Limb (tissue), 2 donors: ENCODE measurements at regions not wholly inside any gene's neighbourhood (a gene's known extent, or its start where the extent isn't known, plus 50 kb on each side); places are given as distances from the start of the nearest gene placed in this dataset.
"Not testable (repeated sequence)": the region's sequence is repeated elsewhere in the genome, so short reads cannot be mapped to it uniquely, and the experiment has no call there.

Source experiments
- DNase-seq, 2 donors: peaks; one replicate each; pipeline ENCODE4 v3.0.0-alpha.2; 2016; ENCODE audit errors: extremely low spot score in 2 of 2

DNA sequence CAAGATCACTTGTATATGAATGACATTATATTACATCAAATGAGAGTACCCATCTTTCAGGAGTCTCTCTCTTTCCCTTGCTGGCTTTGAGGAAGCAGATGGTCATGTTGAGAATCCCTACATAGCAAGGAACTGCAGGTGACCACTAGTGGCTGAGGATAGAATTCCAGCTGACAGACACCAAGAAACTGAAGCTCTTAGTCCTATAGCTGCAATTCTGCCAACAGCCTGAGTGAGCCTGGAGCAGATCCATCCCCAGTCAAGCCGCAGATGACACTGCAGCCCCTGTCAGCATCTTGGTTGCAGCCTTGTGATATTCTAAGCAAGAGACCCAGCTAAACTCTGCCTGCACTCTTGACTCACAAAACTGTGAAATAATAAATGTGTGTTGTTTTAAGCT is 531.5 kb downstream of the CSNK1G3 start:
- no peak for DNase-seq

DNA sequence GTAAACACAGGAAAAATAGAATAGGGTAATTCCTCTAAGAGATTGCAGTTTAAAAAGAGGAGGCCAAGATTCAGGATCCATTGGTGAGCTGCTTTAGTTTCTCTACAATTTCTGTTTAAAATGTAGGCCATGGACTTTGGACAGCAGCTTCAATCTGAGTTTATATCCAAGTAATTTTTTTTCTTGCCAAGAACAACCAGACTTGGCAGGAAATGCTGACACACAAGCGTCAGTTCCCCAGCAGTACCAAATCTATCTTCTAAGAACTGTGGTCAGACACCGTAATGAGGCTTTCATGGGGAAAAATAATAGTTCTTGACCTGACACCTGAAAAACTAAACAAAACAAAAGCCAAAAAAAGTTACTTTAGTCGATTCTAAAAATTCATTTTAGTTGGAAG is 528.8 kb downstream of the CSNK1G3 start:
- DNase-seq = peak in 1 of 2 donors; percentile 66

DNA sequence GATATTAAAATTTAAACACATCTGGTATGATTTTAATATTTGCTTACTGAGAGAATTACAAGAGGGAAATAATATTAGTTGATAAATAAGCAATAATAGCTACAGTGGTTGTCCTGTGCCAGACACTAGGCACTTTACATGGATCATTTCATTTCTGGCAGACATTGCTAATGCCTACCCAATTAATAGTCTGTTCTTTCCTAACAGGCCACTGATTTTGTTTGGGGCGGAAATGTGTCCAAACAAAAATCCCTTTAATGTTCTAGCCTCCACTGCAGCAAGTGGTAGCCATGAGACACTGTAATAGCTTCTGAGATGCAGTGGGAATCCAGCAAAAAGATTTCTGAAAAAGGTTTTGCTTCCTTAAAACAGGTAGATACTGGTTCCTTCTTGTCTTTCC is 527.4 kb downstream of the CSNK1G3 start:
- DNase-seq = no peak

DNA sequence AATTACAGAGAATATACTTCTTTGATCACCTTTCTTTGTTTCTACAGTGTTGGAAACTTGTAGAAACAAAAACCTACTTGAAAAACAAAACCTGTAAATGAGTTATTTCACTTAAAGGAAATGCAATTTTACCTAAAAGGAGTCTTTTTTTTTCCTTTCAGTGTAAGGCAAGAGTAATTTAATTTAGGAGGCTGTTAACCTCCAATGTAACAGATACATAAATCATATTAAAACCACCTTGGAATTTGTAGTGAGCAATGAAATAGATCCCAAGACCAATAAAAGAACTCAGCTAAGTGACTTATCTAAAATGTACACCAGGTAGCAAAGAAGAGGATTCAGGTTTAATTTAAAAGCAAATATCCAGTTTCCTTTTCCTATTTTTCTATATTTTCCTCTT is 524.8 kb downstream of the CSNK1G3 start:
- DNase-seq = no peak

DNA sequence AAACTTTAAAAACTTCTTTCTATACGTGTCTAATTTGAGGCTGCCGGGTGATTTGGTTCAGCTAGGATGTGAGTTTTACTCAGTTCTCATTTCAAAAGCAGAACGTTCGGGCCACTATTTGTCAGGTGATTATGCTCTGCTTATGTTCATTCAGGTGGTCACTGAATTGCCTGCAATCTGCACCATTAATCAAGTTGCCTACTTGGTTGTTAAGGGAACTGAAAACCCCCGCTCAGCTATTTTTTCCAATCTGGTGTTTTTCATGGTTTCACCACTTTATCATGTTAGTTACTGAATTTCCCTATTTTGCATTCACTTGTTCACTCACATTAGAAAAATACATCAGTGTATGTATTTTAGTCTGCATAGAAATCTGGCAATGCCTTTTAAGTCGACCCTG is 523.0 kb downstream of the CSNK1G3 start:
- DNase-seq = no peak

DNA sequence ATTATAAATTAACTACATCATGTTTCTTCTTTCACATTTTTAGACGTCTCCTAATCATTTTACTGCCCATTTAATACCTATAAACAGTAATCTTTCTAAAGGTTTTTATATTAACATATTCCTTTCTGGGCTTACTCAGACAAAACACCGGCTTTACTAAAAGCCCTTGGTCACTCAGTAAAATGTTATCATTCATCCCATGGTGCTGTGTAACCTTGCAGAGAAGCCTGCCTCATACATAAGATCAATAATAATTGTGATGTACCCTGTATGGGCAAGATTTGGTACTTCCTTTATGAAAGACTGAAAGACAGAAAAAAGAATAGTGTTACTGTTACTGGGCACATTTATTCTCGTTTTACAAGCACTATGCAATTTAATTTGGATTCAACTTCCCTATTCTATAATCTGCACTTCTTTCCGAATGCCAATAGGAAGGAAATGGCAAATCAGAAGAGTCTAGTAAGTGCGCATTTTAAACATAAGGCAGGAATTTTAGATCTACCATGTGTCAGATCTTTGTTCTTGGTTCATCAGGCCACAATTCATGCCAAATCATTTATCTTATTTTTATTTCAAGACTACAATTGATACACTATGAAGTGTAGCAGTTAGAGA is 522.2 kb downstream of the CSNK1G3 start:
- DNase-seq = no peak

DNA sequence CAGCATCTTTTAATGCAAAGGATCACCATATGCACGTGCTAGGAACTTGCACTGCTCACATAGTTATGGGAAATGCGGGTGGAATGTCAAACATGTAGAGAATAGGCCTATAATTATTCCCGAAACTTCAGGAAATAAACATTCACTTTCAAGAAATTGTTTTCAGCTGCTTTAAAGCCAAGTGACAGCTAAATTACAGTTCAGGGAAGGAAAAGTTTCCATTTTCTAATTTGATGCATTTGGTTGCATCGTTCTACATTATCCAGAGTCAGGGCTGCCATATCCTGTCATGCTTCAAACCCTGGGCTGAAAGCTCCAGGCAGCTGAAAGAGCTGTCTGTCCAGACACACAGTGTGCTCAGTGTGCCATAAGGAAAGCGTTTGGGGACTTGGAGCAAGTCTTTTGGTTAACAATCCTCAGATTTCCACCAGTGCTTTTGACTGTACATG is 518.1 kb downstream of the CSNK1G3 start:
- DNase-seq = no peak

DNA sequence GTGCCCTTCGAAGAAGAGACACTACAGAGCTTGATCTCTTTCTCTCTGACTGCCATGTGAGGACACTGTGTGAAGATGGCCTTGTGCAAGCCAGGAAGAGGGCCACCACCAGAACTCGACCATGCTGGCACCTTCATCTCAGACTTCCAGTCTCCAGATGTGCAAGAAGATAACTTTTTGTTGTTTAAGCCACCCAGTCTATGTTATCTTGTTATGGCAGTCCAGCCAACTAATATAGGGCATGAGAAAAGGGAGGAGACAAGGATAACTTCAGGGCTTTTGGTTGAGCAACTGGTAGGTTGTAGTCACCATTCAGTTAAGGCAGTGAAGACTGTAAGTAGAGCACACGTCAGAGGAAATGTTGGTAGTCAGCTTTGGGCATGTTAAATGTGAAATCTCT is 515.5 kb downstream of the CSNK1G3 start:
- DNase-seq = no peak

DNA sequence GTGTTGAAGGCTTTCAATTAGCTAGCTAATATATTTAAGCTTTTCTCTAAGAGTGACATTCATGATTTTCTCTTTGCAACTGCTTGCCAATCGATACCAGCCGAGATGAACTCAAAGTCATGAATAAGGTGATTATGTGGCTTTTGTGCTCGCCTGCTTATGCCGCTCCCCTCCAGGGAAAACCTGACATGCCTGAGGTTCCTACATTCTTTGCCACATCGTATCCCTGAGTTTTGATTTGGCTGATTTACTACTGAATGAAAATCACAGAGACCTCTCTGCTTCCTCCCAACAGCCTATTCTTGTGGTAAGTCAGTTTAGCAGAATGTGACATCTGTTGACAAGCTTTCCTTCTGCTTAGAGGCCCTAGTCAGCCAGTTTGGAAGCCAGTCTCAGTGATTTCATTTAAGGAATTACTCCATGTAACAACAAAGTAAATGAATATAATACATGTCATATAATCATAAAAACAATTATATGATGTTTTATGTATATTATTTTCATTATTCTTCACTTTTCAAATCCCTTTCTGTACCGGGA is 513.4 kb downstream of the CSNK1G3 start:
- no peak for DNase-seq

DNA sequence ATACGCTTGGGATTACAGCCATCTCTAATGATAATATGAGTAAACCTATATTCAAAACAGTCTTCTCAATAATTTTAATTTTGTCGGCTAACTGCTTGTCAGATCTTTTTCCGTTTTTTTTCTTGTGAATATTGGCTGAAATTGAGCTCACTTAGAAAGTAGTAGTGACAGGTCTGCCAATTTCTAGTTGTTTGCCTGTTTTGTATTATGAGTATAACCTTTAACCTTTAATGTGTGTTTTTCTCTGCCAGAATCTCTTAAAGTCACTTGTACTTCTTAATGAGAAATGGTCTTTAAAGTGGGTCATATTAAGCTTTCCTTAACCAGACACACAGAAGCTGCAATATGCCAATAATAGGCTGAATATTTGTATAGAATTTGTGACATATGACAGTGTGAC is 511.0 kb downstream of the CSNK1G3 start:
- no peak for DNase-seq

DNA sequence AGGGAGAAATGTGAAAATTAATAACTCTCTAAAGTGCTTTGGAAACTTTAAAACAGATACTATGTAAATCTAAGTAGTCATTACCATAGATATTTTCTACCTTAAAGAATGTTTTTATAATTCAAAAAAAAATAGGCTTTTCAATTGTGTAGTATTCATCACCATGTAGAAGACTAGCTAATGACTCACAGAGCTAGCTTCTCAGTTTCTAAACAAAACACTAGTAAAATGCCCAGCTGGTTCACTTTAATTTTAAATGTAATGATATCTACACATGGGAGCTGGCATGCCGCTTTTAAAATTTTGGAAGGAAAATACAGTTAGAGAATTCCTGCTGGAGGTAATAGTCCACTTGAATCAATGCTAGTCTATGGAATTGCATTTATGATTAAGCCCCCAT is 509.8 kb downstream of the CSNK1G3 start:
- DNase-seq = no peak

DNA sequence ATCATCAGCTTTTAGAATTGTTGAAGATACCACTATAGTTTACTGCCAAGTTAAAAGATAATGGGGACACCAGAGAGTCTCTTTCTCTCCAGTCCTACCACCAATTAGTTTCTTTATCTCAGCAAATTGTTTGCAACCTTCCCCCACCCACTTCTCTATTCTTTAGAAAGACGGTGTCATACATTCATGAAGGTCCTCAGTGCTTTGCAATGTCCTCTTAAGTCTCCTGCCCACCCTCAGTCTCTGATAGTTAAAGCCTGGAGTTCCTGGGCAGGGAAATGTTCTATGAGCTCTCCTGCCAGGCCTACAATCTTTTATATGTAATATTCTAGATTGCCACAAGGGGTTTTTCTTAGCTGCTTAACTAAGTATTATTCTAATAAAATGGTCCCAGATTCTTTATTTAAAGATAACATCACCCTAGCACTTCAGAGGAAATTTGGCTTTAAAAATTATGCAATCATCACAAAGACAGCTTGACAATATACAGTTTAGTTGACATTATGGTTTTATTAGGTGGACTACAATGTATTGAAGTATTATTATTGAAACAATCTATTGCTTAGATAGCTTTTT is 509.2 kb downstream of the CSNK1G3 start:
- no peak for DNase-seq

DNA sequence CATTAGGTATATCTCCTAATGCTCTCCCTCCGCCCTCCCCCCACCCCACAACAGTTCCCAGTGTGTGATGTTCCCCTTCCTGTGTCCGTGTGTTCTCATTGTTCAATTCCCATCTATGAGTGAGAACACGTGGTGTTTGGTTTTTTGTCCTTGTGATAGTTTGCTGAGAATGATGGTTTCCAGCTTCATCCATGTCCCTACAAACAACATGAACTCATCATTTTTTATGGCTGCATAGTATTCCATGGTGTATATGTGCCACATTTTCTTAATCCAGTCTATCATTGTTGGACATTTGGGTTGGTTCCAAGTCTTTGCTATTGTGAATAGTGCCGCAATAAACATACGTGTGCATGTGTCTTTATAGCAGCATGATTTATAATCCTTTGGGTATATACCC is 505.3 kb downstream of the CSNK1G3 start:
- DNase-seq = not testable (repeated sequence)

DNA sequence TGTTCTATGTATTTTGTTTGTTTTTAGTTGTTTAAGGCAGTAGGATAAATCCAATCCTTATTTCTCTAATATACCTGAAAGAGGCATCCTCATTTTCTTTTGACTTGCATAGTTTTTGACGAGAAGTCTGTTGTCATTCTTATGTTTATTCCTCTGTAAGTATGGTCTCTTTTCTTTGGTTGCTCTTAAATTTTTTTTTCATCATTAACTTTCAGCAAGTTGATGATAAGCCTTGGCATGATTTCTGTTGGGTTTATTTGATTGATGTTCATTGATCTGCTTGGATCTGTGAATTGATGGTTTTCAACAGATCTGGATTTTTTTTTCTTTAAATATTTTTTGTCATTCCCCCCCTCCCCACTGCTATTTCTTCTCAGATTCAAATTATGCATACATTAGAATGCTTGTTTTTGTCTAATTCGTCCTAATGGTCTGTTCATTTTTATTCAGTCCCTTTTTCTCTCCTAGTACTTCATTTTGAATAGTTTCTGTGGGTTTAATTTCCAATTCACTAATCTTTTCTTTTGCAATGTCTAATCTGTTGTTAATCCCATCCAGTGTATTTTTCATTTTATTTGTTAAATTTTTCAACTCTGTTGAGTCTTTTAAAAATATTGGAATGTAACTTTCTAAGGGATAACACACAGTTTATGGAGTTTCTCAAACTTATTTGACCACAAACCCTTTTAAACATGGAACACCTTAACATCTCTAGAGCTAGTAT is 495.9 kb downstream of the CSNK1G3 start:
- DNase-seq = no peak

DNA sequence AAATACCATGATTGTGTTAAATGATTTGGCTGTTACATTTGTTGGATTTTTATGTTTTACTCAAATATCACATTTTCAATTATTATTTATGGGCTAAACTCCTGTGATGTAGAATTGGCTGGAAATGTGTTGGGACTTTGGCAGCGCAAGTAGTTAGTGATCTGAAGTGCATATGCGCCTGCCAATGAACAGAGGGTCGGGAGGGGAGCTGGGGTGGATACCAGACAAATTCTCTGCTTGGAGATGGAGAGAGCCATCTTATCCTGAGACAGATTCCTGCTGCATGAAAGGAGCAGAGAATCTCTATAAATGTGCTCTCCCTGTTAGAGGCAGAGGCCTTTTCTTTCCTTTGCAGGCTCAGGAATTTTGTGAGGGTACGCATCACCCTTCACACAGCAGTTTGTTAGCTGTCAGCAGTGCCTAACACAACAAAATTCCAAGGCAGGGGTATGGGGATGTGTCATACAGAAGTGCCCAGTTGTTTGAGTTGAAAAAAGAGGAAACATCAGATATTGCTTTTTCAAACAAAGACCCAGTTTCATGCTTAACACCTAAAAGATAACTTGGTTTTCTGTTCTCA is 489.1 kb downstream of the CSNK1G3 start:
- DNase-seq = peak in 1 of 2 donors; percentile 15

DNA sequence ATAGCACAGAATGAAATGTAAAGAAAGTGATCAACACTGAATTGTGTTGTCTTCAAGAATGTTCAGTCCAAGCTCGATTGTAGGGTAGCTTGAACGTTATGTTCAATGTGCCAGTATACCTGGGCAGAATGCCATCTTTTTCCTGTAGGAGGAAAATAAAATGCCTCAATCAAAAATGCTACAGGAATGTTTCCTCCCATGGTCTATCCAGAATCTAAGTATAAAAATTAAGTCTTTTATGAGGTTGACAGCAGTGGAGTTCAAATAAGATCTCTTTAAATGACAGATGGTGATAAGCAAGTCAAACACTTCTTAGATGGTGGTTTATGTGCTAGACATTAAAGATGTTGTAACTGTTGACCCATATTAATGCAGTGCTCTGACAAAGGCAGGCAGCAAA is 488.6 kb downstream of the CSNK1G3 start:
- no peak for DNase-seq

DNA sequence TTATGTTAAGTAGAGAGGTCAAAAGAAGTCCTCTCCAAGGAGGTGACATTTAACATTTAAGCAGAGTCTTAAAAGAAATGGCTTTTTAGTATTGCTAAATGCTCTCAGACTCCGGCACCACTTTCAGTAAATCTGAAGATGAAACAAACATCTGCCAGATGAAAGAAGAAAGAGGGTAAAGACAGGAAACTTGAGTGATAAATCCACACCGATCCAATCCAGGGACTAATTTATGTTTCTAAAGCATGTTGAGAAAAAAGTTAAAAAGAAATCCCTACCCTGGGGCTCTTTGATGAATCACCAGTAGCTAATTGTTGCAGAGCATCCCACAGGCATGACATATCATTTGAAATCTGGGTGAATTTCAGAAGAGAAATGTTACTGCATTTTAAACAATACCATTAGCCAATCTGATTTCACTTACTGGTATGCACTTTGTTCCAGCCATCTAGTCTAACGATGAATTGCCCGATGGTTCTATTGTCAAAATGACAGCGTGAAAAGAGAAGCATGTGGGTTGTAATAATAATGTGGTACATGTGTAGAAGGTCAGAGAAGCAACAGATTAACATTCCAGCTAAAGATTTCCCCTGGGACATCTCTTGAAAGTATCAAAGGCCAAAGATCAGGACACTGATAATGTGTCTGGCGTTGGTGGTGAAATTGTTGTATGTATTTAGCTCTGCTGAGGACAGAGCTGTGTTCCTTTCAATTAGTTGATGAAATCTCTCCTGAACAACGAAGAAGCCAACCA is 485.7 kb downstream of the CSNK1G3 start:
- DNase-seq = peak in 1 of 2 donors; percentile 5

DNA sequence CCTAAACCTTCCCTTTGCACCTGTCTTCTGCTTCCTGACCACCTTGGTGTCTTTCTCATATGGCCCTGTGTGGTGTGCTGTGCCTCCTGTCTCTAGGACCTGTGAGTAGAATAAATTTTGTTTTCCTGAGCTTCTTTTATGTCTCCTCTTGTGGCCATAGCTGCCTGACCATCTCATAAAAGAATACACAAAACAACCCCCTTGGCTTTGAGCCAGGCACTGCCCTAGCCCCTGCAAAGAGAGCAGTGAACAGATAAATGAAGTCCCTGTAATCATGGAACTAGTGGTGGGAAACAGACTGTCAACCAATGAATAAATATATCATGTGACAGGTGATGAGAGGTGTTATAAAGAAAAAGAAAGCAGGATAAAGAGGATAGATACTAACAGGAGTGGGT is 485.1 kb downstream of the CSNK1G3 start:
- no peak for DNase-seq

DNA sequence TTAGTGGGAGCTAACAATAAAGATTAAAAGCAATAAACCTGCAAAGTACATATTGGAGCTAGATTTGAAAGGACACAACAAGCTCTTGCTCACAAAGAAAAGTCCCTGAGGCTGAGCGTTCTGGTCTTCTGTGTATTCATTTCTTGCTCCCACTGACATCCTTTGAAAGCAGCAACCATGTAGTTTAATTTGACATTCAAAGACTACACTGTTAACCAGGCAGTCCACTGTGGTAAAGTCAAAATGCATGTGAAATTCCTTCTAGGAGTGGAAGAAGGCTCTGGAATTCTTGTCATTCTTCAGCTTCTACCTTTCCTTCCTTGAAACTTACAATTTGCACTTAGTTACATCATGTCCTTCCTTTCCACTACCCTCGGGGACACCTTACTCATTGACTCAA is 480.7 kb downstream of the CSNK1G3 start:
- no peak for DNase-seq

DNA sequence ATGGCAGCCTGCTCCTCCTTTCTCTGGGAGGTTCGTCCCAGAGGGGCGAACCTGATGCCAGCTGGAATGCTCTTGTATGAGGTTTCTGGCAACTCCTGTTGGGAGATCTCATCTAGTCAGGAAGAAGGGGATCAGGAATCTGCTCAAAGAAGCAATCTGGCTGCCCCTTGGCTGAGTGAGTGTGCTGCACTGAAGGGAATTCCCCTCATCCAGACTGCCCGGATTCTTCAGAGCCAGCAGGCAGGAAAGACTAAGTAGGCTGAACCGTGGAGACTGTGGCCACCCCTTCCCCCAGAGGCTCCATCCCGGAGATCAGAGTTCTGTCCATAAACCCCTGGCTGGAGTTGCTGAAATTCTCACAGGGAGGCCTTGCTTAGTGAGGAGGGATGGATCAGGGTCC is 476.0 kb downstream of the CSNK1G3 start:
- no peak for DNase-seq

DNA sequence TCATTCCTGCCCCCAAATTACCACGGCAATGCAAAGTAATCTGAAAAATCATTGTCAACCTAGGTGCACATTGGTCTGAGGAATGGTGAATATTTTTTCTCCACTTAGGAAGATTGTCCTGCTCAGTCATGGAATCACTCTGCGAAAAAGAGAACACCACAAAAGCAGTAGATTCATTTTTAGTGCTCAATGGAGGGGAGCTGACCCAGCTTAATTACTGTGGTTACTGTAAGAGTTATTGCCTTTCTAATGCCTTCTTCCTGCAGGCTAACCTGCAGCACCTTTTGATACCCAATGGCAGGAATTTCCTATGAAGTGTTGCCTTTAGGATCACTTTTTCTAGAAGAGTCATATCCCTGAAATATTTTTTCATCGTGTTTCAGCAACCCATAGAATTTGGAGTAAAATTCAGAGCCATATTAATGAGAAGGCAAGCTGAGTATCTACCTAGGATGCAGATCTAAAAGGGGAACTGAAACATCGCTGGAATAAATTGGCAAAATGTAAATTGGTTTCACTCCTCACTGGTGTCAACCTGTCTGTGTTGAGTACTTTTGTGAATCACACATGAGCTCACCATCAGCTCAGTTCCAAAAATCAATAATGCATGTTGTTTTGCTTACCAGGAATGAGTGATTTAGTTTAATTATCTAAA is 464.5 kb downstream of the CSNK1G3 start:
- DNase-seq = no peak
